MV-4-11 (cell line): ENCODE measurements at regions not wholly inside any gene's neighbourhood (a gene's known extent, or its start where the extent isn't known, plus 50 kb on each side); places are given as distances from the start of the nearest gene placed in this dataset.
"Not testable (repeated sequence)": the region's sequence is repeated elsewhere in the genome, so short reads cannot be mapped to it uniquely, and the experiment has no call there.

Experiments
- DNase-seq: peaks from one replicate; lab custom pipeline; 2025; lab: John Stamatoyannopoulos, UW

DNA sequence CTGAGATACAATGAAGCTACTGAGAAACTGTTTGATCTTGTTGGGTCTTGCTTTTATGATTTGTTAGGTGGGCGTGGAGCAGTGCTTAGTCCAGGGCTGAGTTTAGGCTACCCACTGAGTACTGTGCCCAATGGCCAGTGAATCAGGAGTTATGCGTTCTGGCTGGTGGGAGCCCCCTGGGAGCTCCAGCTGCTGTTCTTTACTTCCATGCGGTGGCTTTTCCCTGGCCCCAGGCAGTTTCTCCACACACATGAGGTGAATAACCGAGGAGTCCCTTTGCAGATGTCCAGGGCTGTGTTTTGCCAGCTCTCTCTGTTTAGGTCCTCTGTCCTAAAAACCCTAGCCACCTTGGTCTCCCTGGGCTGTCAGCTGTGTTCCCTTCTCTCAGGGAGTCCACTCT, 106.5 kb downstream of the KLF13 start:
- DNase-seq, result no peak

DNA sequence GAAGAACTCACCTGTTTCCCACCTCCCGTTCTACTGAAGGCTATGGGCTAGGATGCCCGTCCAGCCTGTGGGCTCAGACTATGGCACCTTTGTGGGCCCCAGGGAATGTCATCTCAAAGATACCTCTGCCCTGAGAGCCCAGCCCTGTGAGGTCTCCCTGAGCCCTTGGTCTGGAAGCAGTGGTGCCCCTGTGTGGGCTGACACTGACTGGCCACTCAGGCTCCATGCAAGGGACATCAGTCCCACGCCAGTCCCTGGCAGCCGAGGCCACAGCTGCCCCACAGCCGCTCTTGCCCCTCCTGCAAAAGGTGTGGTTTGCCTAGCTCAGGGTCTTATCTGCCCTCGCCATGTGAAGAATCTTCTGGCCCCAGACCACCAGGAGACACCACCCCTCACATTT, 106.9 kb downstream of the KLF13 start:
- no peak for DNase-seq

DNA sequence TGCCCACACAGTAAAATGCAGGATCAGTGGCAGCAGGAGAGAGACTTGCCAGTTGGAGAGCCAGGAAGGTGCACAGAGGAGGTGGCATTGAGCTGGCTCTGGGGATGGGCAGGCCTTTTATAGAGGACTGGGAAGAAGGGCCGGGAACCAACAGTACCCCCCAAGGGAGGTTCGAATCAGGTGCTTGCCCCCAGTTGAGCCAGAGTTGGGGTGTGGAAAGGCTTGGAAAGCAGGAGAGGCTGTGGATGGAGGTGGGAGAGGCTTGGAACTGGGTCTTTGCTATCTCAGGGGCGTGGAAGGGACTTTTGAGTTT, 107.6 kb downstream of the KLF13 start:
- DNase-seq, result no peak

DNA sequence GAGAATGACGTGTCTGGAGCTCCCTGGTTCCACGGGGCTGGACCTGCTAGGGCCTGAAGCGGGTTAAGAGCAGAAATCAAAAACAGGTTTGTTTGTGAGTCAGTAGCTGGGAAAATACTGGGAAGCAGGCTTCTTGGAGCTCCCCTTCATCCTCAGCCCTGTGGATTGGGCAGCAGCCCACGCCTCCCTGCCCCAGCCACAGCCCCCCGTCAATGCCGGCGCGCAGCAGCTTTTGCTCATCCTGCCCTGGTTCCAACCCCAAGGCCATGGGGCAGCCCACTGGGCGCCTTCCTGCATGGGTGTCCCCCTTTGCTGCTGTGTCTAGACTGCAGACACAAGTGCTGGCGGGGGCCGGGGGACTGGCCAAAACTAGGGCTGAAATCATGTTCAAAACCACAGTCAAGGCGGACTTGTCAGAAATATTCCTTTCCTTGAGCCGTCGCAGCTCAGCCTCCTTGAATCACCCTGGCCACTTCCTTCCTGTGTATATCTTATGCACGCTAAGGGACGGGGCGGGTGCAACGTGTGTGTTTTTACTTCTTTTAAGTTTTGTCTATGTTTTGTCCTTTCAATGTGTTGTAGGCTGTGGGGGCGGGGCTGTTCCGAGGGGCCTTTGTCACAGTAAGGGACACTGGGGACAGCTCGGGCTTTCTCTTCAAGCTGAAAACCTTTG, 108.1 kb downstream of the KLF13 start:
- DNase-seq, result peak; percentile 97

DNA sequence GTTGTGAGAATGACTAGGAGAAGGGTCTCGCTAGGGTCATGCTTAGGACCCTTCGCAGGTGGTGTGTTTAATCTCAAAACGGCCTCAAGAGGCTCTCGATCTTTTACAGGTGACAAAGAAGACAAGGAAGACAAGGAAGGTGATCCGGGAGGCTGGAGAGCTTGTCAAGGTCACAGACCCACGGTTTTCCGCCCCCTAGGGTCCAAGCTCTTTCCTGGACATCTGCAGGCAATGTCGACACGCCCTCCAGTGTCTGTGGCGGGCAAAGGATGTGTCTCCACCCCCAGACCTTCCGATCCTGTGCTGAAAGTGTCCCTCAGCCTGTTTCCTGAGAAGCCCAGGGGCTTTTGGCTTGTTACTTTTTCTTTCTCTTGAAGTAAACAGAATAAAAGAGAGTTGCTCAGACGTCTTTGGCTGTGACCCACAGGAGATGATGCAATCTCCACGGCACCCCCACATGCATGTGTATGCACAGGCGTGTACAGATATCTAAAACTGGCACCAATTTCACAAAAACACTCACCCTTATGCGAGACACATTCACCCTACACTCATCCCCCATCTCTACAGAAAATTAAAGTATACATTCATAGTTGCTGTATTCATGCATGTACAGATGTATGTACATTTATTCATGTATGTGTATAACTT, 108.8 kb downstream of the KLF13 start:
- peak; percentile 89 for DNase-seq

DNA sequence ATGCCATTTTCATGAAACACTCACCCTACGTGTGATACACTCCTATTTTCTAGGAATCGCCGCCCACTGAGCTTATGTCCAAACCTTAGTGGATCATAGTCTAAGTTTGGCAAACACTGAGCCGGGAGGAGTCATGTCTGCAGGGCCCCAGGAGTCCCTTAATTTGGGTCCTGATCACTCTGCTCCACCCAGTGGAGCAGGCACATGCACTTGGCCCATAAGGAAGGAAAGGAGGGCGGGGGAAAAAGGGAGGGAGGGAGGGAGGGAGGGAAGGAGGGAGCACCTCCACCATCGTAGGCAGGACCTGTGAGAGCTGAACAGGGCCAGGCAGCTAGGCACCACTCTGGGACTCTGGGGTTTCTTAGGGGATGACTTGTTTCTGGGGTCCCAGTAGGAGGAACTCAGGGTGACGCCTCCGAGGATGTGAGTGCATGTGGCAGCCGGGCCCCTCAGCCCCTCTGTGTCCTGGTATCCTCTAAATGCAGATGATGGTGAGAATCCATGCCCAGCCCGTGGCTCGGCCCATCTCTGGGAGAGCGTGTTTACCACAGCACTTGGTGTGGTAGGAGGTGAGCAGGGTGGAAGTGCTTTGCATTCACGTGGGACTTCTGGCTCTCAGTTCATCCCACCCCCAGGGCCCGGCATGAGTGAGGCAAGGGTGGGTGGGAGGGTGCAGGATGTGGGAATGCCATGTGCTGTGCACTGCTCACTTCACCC, 109.4 kb downstream of the KLF13 start:
- DNase-seq, result peak; percentile 41

DNA sequence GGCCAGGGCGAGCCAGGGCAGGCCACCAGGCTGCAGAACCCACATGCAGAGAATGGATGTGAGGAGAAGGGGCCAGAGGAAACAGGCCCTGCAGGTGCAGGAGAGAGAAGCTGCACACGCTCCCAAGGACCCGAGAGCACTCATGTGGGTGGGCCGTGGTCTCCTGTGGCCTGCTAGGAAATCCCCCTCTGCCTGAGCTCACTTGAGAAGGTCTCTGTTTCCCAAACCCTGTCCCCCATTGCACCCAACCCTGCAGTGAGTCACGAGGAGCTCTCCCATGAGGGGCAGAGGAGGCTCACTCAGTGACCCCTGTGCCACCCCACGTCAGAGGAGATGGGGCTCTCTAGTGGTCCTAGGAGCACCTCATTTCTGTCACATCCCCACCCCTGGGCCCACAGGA, 111.1 kb downstream of the KLF13 start:
- DNase-seq, result no peak

DNA sequence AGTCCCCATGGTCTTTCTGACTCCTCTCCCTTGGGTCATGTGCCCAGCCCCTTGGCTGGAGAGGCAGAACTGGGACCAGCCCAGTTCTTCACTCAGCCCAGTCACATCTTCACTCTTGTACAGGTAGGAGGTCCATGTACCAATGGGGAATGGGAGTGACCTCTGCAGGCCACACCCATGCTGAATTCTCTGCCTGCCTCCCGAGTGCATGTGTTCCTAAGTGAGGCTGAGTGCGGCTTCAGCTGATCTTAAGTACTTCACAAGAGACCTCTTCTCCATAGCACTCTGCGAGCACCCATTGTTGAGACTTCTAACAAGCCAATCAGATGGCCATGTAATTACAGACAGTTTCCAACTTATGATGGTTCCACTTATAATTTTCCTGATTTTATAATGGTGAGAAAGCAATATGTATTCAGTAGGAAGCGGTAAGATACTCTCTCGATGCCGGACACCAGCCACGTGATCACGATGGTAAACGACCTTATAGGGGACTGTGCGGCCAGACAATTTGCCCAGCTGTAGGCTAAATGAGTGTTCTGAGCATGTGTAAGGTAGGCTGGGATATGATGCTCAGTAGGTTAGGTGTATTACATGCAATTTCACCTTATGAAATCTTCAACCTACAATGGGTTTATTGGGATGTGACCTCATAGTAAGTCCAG, 112.1 kb downstream of the KLF13 start:
- no peak for DNase-seq

DNA sequence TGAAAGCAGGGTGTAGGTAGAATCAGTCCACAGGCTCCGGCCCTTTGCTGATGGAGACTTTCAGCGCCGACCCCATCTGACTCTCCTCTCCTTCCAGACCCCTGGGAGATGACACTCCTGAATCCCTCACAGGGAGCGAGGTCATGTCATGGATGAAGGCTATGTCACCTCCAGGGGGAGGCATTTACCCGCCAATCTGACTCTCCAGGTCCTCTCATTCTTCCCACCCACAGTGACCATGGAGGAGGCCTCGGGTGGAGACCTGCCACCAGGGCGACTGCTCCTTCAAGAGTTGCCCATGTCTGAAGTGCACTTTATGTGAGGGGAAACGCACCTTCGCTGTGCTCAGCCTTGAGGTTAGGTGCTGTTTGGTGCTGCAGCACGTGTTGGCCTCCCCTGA, 112.7 kb downstream of the KLF13 start:
- DNase-seq, result peak; percentile 21

DNA sequence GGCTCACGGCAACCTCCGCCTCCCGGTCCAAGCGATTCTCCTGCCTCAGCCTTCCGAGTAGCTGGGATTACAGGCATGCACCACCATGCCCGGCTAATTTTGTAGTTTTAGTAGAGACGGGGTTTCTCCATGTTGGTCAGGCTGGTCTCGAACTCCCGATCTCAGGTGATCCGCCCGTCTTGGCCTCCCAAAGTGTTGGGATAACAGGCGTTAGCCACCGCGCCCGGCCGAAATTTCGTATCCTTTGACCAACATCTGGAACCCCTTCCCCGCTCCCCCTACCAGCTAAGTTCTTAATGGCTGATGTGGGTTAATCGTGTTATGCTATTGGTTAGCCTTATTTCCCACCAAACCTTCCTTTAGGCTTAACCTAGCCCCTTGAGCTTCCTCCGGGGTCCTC, 113.6 kb downstream of the KLF13 start:
- DNase-seq, result not testable (repeated sequence)

DNA sequence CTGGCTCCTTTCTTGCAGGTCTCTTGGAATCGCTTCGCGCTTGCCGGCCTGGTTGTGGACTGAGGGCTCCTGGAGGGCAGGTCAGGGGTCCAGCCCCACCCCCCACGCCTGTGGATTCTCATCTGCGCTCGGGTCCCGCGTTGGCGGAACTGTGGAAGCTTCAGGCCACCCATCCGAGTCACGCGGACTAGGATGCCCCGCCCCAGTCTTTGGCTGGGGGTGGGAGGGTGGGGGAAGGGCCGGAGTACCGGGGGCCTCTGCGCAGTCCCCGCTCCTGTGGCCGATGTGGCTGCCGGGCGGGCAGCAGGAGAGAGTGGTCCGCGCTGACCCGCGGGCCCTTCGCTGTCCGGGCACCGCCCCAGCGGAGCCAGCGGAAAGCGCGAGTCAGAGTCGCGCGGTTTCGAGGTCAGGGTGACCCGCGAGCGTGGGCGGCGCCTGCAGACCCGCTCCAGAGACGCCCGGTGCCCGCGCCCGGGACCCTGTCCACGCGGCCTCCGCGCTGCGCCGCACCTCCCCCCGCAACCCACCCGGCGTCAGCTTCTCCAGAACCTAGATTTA, 114.2 kb downstream of the KLF13 start:
- no peak for DNase-seq

DNA sequence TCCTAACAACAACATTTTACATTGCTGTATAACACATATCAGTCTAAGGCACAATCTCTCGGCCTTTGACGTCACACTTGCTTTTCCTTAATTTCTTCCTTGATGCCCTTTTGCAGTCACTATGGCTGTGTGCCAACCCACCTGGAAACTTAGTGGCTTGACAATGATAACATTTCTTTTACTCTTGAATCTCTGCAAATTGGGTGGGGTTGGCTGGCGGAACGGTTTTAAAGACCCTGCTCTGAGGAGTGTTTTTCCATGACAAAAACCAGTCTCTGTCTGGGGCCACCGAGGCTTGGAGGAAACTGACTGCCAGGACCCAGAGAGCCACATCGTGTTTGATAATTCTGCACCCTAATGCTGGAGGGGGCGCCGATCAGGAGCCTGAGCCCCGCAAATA, 115.6 kb downstream of the KLF13 start:
- DNase-seq, result no peak

DNA sequence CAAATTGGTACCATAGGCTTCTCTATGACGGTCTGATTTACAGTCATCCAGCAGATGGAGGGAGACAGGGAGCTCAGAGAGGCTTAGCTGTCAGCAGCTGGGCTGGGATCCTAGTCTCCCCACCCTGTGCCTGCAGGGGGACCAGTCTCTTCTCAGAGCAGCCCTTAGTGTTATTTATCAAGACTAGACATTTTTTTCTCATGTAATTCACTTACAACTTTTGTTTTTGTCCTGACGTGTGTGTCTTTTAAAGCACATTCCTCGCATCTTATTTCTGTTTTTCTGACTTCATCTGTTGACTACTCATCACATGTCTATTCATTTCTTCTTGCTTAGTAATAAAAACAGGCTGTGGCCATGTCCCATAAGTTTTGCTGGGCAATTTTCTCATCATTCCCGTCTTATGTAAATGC, 116.1 kb downstream of the KLF13 start:
- DNase-seq, result peak; percentile 11

DNA sequence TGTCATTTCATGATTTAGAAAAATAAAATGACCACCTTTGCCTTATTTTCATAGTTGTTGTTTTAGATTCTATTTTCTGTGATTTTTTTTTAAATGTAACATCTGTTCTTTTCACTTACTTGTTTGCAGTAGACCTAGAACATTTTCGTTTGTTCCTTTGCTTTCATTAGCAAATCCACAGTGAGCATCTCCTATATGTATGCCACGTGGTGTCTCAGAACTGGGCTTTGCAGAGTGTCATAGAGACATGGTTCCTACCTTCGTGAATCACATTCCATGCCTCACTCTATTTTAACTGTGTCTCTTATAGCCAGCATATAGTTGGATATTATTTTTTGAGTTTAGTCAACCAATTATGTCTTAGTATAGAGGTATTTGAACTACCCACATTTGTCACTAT, 118.2 kb downstream of the KLF13 start:
- DNase-seq, result no peak

DNA sequence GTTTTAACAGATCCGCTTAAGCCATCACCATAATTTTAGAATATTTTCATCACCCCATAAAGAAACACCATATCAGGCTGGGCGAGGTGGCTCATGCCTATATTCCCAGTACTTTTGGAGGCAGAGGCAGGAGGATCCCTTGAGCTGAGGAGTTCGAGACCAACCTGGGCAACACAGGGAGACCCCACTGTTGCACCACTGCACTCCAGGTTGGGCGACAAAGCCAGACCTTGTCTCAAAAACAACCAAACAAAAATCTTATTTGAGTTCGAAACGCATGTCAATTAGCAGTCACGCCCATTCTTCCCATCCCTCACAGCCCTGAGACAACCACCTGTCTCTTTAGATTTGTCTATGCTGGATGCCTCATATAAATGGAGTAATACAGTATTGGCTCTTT, 119.9 kb downstream of the KLF13 start:
- no peak for DNase-seq

DNA sequence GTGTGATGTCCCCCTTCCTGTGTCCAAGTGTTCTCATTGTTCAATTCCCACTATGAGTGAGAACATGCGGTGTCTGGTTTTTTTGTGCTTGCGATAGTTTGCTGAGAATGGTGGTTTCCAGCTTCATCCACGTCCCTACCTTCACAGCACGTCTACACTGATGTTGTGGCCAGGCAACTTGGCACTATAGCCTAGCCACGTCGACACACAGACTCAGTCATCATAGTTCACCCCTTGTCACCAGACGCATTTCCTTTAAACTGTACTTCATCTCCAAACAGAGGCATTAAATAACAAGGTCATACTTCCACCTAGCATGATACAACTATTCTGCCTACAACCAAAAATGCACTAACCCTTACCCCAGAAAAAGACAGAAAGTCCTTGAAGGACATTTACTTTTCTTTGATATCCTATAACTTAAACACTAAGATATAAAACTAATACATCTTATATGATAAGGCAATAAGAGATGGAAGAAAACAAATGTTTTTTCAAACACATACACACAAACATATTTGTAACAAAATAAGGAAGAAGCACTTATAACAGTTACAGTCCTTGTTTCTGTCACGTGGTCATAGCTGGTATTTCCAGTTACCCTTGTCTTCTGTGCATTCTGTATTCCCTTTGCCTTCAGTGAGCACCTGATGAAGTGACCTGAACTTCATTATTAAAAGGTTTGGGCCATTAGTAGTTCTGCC, 121.4 kb downstream of the KLF13 start:
- DNase-seq, result peak; percentile 10

DNA sequence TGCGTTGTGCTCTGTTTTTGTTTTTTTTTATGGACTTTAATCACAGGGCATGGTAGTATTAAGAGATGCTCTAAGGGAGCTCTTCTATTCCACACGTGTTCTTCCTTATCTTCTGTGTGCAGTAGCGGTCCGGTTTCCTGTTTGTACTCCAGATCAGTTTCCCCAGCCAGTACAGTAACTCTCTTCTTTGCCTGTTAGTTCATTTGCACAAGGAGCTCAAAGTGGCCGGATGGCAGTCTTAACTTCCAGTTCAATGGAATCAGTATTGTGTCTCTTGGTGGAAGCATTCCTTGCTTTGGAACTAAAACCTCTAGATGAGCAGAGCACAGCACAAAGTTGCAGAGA, 122.0 kb downstream of the KLF13 start:
- no peak for DNase-seq

DNA sequence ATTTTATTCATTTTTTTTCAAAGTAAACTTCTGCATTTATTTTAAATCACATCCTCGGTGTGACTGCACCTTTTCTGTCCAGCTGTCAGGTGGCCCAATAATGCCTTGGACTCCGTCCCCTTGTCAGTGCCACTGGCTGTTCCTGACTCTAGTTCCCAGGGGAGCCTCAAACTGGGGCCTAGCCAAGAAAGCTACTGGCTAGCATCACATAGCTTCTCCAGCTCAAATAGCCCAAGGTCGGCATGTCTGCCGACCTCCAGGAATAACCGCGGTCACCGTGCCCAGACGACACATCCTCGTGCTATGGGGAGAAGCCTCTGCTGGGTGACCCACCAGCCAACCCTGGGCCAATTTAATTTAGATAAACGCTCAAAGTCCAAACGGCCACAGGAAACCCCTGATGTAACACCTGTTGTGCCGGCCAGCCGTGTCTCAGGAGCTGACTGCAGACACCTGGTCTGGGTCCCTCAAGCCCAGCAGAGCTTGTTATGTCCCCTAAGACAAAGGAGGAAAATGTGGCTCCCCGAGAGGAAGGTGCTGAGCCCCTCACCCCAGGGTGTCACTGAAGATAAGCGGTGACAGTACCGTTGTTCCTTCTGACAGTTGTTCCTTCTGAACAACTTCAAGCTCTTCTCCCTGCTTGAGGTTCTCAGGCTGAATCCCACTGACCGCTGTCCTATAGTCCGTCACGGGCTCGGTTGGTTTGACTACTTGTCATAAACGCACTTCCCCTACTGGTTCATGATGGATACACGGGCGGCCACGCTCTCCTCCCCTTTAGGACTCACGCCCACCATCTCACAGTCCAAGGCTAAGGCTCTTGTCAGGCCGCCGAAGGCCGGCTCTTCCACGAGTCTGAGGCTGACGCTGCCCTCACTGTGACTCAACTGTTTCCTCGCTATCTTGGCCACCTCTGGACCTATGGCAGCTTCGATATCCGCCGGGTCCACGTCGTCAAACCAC, 126.2 kb downstream of the KLF13 start:
- DNase-seq, result no peak

DNA sequence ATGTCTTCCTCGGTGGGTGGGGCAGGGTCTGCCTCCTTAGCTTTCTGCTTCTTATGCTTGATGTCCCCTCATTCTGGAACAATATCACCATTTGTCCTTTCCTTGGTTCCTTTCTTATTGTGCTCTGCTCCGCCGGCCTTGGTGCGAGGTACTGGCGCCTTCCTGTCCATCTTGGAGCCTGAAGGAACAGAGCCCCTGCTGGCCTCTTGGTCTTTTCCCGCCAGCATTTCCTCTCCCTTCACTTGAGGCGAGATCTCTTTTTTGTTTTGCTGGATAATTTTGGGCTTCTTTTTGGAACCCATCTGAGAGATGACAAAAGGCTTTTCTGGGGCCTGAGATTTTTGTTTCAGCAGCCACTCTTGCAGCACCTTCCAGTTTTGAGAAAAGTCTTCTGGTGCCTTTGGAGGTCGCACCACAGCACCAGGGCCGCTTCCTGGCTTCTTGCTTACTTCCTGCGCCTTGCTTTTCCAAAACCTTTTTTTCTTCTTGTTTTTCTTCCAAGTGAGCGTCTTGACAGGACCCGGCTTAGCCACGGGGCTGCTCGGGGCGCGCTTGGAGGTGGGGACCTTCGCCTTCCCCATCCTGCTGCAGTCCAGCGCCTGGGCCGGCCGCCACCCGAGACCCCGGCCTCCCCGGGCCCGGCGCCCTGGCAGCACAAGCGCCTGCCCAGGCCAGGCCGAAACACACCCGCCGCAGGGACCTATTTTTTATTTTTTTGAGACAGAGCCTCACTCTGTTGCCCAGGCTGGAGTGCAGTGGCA, 127.1 kb downstream of the KLF13 start:
- DNase-seq, result no peak

DNA sequence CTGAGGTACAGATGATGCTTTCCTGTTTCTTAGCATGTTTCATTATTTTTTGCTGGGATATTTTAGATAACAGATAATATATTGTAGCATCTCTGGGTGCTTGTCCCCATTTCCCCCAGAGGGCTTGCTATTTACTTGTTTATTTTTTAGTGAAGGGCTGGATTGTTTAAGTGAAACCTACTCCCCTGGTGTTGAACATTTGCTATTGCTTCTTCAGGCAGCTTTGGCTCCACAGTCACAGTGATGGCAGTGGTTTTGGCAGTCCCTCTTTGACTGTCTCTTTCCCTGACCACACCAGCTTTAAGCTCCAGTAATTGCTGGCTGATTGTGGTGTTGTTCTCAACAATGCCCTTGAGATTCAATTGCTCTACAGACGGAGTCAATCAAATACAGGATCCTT, 128.9 kb downstream of the KLF13 start:
- DNase-seq, result no peak
